MM.1S (cell line): ENCODE measurements at regions not wholly inside any gene's neighbourhood (a gene's known extent, or its start where the extent isn't known, plus 50 kb on each side); places are given as distances from the start of the nearest gene placed in this dataset.

ENCODE experiments used
- DNase-seq: peaks from one replicate; pipeline ENCODE4 v3.0.0-alpha.2; 2015
- H2AFZ ChIP-seq: fragments of 300-600 bp; sonication (generic); 2 replicates; pipeline ENCODE4 v1.6.0; 2016; ENCODE audit warnings: antibody characterized with exemption, low read length
- H3F3A ChIP-seq: fragments of 300-600 bp; sonication (generic); 2 replicates; pipeline ENCODE4 v1.6.1; 2016; ENCODE audit warnings: mild to moderate bottlenecking, antibody characterized with exemption, low read length, moderate library complexity, mixed read lengths; ENCODE audit not compliant: insufficient read depth
- H3K27ac ChIP-seq: fragments of 300-600 bp; sonication (generic); 2 replicates; pipeline ENCODE4 v1.5.1; 2016; ENCODE audit warnings: mild to moderate bottlenecking, low read length
- H3K27me3 ChIP-seq: fragments of 300-600 bp; sonication (generic); replicated peaks from 2 replicates; pipeline ENCODE4 v1.6.0; 2016; ENCODE audit warnings: low read length; ENCODE audit not compliant: insufficient read depth
- H3K36me3 ChIP-seq: fragments of 300-600 bp; sonication (generic); replicated peaks from 2 replicates; pipeline ENCODE4 v1.6.1; 2016; ENCODE audit warnings: mild to moderate bottlenecking, low read length, mixed read lengths; ENCODE audit not compliant: insufficient read depth
- H3K4me1 ChIP-seq: fragments of 300-600 bp; sonication (generic); 2 replicates; pipeline ENCODE4 v1.6.1; 2016; ENCODE audit warnings: low read length, mixed read lengths
- H3K4me2 ChIP-seq: fragments of 300-600 bp; sonication (generic); 2 replicates; pipeline ENCODE4 v1.6.0; 2016; ENCODE audit warnings: low read depth, low read length
- H3K4me3 ChIP-seq: fragments of 300-600 bp; sonication (generic); 2 replicates; pipeline ENCODE4 v1.5.1; 2016; ENCODE audit warnings: low read length, mixed read lengths
- H3K79me2 ChIP-seq: fragments of 300-600 bp; sonication (generic); 2 replicates; pipeline ENCODE4 v1.6.1; 2016; ENCODE audit warnings: mixed run types, low read length, mixed read lengths
- H3K9ac ChIP-seq: fragments of 300-600 bp; sonication (generic); 2 replicates; pipeline ENCODE4 v1.6.1; 2016; ENCODE audit warnings: low read length, mixed read lengths
- H3K9me2 ChIP-seq: fragments of 300-600 bp; sonication (generic); replicated peaks from 2 replicates; pipeline ENCODE4 v1.6.1; 2016; ENCODE audit warnings: mild to moderate bottlenecking, low read length, mixed read lengths; ENCODE audit not compliant: insufficient read depth
- H3K9me3 ChIP-seq: fragments of 300-600 bp; sonication (generic); replicated peaks from 2 replicates; pipeline ENCODE4 v1.6.1; 2016; ENCODE audit warnings: mild to moderate bottlenecking, low read length, mixed read lengths; ENCODE audit not compliant: insufficient read depth
- H4K20me1 ChIP-seq: fragments of 300-600 bp; sonication (generic); 2 replicates; pipeline ENCODE4 v1.6.1; 2016; ENCODE audit warnings: mild to moderate bottlenecking, low read length, moderate library complexity, mixed read lengths; ENCODE audit not compliant: insufficient read depth
- CTCF ChIP-seq: fragments of 300-600 bp; sonication (generic); IDR thresholded peaks from 2 replicates; pipeline ENCODE4 v1.5.1; 2016; ENCODE audit warnings: antibody characterized with exemption, low read length, mixed read lengths
- EZH2 ChIP-seq: fragments of 300-600 bp; sonication (generic); optimal IDR thresholded peaks from 2 replicates; pipeline ENCODE3; 2017; ENCODE audit warnings: low read depth, mild to moderate bottlenecking, antibody characterized with exemption, low read length, mixed read lengths
- EZH2phosphoT487 ChIP-seq: fragments of 300-600 bp; sonication (generic); IDR thresholded peaks from 2 replicates; pipeline ENCODE4 v1.6.1; 2018; ENCODE audit warnings: antibody characterized with exemption, low read length

- Histone ChIP-seq H3K4me1 (no peaks in the 10 kb centered on the region), H3K9me3 (no peaks in the 10 kb centered on the region), H3K4me2 (no peak overlapping the region), H3K4me3 (no peak overlapping the region), H3K9ac (no peak overlapping the region), H3K9me2 (no peaks in the 10 kb centered on the region), H3K27ac (no peak overlapping the region), H3K79me2 (no peaks in the 10 kb centered on the region), H3K27me3 (no peaks in the 10 kb centered on the region), H2AFZ (no peak overlapping the region), H3K36me3 (no peaks in the 10 kb centered on the region), H4K20me1 (no peaks in the 10 kb centered on the region), H3F3A (no peaks in the 10 kb centered on the region)
- no peak for TF ChIP-seq EZH2
- TF ChIP-seq CTCF, result no peak
- no peak for TF ChIP-seq EZH2phosphoT487
- no peak for DNase-seq
These were observed 208.2 kb downstream of the URB2 start for GRCh38 chr1:229834230-229834629.

- Histone ChIP-seq H3K4me1 (no peaks in the 10 kb centered on the region), H3K79me2 (no peaks in the 10 kb centered on the region), H3K36me3 (no peaks in the 10 kb centered on the region), H4K20me1 (no peaks in the 10 kb centered on the region), H3K4me3 (no peak overlapping the region), H2AFZ (no peak overlapping the region), H3K4me2 (no peak overlapping the region), H3K9me2 (no peaks in the 10 kb centered on the region), H3K27ac (no peak overlapping the region), H3K9ac (no peak overlapping the region), H3K9me3 (no peaks in the 10 kb centered on the region), H3K27me3 (no peaks in the 10 kb centered on the region), H3F3A (no peaks in the 10 kb centered on the region)
- TF ChIP-seq EZH2phosphoT487 (no peak), EZH2 (no peak), CTCF (no peak)
- DNase-seq, result no peak
These were observed 209.2 kb downstream of the URB2 start for GRCh38 chr1:229835226-229835625.

GRCh38 chr1:229836324-229836723, 210.3 kb downstream of the URB2 start:
- no peak for TF ChIP-seq EZH2
- TF ChIP-seq EZH2phosphoT487, result no peak
- no peak for TF ChIP-seq CTCF
- no peak overlapping the region for H3K9ac ChIP-seq
- H3K27ac ChIP-seq, result no peak overlapping the region
- DNase-seq, result no peak
- H3K4me3 ChIP-seq, result no peak overlapping the region
- H3K36me3 ChIP-seq, result no peaks in the 10 kb centered on the region
- no peak overlapping the region for H3K4me2 ChIP-seq
- no peak overlapping the region for H2AFZ ChIP-seq
- H3K79me2 ChIP-seq, result no peaks in the 10 kb centered on the region
- H4K20me1 ChIP-seq, result no peaks in the 10 kb centered on the region
- H3F3A ChIP-seq, result no peaks in the 10 kb centered on the region
- H3K4me1 ChIP-seq, result no peaks in the 10 kb centered on the region
- H3K9me3 ChIP-seq, result no peaks in the 10 kb centered on the region
- H3K9me2 ChIP-seq, result no peaks in the 10 kb centered on the region
- H3K27me3 ChIP-seq, result no peaks in the 10 kb centered on the region
